NCI-H510A (cell line): ENCODE measurements at regions not wholly inside any gene's neighbourhood (a gene's known extent, or its start where the extent isn't known, plus 50 kb on each side); places are given as distances from the start of the nearest gene placed in this dataset.

ENCODE experiments used
- DNase-seq: peaks from one replicate; lab custom pipeline; 2025; lab: John Stamatoyannopoulos, UW

- no peak for DNase-seq
Observed at GRCh38 chr3:25099666-25100065, 328.4 kb upstream of the RARB start.

- DNase-seq: no peak
Observed at GRCh38 chr3:25103391-25103790, 324.7 kb upstream of the RARB start.

- no peak for DNase-seq
Observed at GRCh38 chr3:25107918-25108617, 320.0 kb upstream of the RARB start.

GRCh38 chr3:25110642-25111041, 317.4 kb upstream of the RARB start:
- no peak for DNase-seq

GRCh38 chr3:25113891-25114290, 314.2 kb upstream of the RARB start:
- no peak for DNase-seq

- DNase-seq: no peak
Observed at GRCh38 chr3:25114532-25114931, 313.5 kb upstream of the RARB start.

DNA sequence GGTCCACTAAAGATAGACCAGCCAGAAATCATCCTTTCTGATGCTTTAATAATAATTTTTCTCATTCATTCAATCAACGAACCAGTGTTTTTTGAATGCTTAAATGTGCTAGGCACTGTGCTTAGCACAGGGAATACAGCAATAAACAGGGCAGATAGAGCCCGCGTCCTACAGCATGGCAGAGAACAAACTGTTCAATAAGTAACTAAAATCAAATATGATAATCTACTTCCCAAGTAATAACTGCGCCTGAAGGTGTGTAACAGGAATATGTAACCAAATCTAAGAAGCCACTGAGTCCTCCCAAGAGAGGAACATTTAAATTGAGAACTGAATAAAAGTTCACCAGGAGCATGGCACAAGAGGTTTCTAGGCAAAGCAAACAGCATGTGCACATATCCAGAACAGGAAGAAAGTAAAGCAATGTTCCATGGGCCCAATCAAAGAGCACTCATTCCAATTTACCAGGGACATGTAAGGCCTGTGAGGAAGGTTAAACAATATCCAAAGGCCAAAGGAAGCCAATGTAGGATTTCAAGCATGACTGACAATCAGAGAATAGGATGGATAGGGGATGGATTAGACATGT, 311.0 kb upstream of the RARB start:
- DNase-seq: no peak

DNA sequence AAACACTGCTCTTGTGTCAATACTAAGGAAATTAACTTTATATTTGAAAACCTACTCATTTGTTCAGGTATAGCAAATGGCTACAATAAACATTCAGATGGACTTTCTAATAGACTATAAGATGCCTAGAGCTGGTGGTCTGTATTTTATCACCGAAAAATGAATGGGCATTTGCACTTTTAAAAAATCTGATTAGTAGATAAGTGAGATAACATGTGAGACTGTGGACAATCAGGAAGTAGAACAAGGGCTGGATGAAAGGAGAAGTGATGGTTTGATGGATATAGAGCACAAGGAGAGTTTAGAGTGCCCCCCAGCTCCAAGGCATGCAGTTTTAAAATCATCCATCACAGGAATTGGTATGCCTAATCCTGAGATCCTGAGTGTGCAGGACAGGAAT, 308.4 kb upstream of the RARB start:
- DNase-seq: no peak

GRCh38 chr3:25120665-25121064, 307.4 kb upstream of the RARB start:
- no peak for DNase-seq

DNA sequence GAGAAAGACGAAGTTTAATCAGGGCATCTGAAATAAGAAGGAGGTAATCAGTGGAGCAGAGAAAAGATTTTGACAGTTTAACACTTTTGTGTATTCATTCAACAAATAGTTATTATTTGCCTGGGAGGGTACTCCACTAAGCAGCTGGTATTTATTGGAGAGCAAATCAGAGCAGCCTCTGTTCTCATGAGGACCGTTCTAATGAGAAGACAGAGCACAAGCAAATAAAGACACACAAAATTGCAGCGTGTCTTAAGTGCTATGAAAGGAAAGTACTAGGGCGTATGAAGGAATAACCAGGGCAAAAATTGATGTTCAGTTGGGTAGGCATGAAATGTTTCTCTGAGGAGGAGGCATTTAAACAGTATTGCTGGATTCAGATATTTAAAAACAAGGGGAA, 302.9 kb upstream of the RARB start:
- no peak for DNase-seq

DNA sequence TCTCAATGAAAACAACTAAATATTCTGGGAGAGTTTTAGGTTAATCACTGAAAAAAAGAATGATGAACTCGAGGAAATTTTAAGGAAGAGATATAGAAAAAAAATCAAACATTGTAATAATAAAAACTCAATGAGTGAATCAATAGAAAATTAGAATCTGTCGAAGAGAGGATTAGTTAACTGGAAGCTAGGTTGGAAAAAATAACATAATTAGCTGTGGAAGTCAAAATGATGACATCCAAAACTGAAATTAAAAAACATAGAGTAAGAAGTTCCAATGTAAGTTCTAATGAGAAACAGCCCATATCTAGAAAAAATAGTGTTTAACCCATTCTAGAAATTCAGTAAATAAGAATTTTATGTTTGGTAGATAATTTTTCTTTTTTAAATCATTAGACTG, 299.3 kb upstream of the RARB start:
- DNase-seq: no peak

- DNase-seq: no peak
Observed at GRCh38 chr3:25130724-25131520, 297.1 kb upstream of the RARB start.

DNA sequence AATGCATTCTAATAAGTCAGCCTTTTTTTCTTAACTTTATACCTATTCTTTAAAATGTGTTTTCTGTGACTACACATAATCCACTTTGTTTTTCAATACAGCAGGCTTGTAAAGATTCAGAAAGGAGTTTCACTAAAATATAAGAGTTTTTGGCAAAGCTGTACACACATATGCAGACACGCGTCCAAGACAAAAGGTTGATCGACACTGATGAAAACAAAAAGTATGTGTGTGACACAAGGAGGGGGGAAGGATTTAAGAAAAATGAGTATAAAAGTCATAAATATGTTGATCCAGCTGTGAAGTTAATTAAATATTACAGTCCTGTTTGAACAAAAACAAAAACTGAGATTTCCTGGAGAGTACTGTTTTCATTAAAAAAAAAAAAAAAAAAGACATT, 294.5 kb upstream of the RARB start:
- DNase-seq: no peak

DNA sequence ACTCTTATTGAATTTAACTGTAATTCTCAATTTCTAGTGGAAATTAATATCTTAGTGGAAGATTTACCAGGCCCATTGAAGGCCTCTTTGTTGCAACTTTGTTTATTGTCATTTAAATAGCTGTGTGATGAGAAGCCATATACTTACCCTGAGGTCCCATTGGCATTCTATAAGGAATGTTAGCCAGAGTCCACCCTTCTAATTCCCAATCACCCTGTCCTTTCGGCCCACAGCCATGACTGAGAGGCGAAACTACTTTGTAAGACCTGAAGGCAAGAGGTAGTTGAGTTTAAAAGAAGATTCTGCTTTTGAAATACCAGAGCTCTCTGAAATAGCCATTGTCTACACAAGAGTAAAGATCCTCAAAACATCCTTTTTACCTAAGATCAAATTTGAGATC, 290.5 kb upstream of the RARB start:
- no peak for DNase-seq

- DNase-seq: no peak
Observed at GRCh38 chr3:25139267-25139666, 288.8 kb upstream of the RARB start.

DNA sequence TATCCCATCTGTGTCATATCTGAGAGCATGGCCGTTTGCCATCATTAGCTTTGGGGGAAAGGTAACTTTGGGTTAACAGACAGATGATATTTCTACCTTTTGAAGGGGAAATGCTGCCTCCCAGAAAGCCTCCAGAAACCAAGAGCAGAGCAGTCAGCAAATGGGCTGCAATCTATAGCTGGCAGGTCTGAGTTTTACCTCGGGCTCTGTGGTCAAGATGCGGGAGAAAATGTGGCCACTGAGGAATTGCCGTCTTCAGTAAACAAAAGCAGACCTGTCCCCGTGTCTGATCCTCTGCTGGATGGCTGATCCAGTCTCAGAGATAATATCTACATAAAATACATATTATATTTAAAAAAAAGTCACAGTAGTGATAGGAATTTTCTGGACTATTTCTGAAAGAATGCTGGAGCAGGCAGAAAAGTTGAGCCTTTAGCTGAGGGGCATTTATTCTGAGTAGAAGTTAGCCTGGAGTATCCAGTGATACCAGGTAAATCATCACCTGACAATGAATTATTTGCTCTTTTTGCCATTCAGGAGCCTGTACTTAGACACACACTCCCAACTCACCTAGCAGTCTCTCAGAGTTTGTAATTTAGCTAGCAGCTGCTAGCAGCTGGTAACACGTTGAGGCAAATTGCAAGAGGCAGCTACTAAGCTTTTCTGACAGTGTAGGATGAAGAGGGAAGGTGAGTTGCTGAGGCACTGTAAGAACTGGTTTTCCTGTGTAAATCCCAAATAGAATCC, 285.3 kb upstream of the RARB start:
- DNase-seq: no peak

DNA sequence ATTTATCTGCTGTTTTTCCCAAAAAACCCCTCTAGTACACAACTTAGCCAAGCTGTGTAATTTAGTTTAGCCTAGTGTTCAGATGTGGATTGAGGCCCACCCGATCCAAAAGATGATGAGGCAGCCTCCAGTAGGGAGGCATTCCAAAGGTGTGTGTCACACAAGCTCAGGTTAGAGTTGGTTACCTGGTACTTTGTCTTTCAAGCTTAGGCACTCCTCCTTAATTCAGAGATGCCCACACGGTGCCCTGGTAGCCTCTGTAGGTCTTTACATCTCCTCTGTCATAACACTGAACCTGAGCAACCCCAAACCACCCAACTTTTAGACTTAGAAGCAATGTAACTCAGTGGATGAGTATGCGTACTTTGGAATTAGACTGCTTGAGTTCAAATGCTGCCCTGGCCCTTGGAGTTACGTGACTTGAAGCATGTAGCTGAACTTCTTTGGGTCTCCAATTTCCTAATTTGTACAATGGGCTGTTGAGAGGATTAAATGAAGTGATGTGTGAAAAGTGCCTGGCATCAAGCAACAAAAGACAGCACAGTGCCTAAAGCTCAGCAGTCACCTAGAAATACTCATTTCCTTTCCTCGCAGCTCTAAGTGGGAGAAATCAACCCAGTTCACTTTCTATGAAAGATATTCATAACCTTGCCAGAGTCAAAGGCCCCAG, 284.6 kb upstream of the RARB start:
- no peak for DNase-seq

DNA sequence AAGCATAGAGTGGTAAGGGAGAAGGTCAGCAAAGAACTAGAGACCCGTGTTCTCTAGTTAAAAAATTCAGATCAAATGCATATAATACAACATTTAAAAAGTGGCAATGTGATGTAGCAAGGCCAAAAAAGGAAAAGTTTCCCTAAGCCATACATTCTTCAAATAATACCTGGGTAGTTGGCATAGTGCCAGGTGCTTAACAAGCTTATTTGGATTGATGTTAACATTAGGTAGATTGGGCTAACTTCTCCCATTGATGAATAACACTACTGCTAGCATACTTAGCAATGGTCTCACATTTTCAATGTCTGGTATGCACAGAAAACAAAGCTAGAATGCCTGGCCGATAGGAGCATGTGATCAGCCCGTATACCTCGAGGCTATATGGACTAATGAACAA, 283.6 kb upstream of the RARB start:
- DNase-seq: no peak

- DNase-seq: no peak
Observed at GRCh38 chr3:25145176-25145575, 282.9 kb upstream of the RARB start.

GRCh38 chr3:25150199-25150598, 277.9 kb upstream of the RARB start:
- DNase-seq: no peak

DNA sequence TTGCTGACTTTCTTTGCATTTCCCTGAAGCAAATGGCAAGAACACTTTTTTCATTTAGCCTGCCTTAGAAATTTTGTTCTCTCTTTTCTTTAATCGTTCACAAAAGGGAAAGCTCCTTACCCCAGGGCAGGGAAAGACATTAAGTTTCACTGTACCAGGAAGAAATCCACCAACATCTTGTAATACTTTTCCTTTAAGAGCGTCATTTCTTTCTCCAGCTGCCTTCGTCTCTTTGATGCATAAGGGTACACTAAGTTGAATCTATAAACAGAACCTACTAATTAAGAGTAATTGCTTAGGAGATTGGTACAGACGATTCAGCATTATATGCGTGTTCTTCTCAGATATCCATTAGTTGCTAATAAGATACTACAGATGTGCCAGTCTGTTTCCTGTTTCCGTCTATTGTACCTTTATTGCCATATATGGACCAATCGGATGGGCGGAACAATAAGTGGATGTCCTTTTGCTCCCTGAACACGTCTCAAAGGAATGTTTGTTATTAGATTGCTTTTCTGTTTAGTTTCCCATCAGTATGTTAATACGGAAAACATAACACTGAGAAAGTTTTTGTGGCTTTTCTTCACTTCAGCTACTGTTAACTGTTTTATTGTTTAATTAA, 276.7 kb upstream of the RARB start:
- no peak for DNase-seq

DNA sequence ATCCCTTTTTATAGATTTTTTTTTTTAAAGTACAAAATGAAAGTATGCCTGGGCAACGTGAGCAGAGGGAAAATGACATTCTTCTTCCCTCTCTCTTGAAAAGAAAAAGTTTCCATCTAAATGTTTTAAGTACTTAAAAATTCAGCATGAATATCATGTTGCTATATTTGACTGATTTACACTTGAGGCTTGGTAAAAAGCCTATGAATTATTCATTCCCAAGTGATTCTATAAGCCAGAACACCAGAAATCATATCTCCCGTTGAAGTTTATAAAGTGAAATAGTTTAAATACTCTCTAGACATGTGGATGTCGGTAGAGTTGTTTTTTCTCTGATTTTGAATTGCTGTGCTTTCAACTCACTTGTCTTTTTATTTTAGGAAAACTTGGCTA, 276.2 kb upstream of the RARB start:
- DNase-seq: no peak
